Peyer's patch (tissue), 4 donors: ENCODE measurements at regions not wholly inside any gene's neighbourhood (a gene's known extent, or its start where the extent isn't known, plus 50 kb on each side); places are given as distances from the start of the nearest gene placed in this dataset.
"Not testable (repeated sequence)": the region's sequence is repeated elsewhere in the genome, so short reads cannot be mapped to it uniquely, and the experiment has no call there.

ENCODE experiments used
- DNase-seq, 3 donors: peaks; one replicate each; pipeline ENCODE4 v3.0.0-alpha.2; 2017 to 2019
- H3K27ac ChIP-seq, 4 donors: fragments of 200-600 bp; sonication (generic); one replicate each; pipeline ENCODE4 v1.5.1; 2016 to 2019
- H3K27me3 ChIP-seq, 2 donors: fragments of 200-600 bp; sonication (generic); one replicate each; pipeline ENCODE4 v1.5.1; 2019
- H3K36me3 ChIP-seq, 3 donors: fragments of 200-600 bp; sonication (generic); one replicate each; pipeline ENCODE4 v1.5.1; 2016 to 2019
- H3K4me1 ChIP-seq, 4 donors: fragments of 200-600 bp; sonication (generic); one replicate each; pipeline ENCODE4 v1.5.1; 2016 to 2019
- H3K4me3 ChIP-seq, 4 donors: fragments of 200-600 bp; sonication (generic); 1 replicate in 3 of 4; 2 replicates in 1 of 4; pipeline ENCODE4 v1.5.1; 2016 to 2019; ENCODE audit warnings: mild to moderate bottlenecking in 1 of 4
- H3K9me3 ChIP-seq, 4 donors: fragments of 200-600 bp; sonication (generic); one replicate each; pipeline ENCODE4 v1.5.1; 2016 to 2019; ENCODE audit warnings: mild to moderate bottlenecking in 1 of 4
- CTCF ChIP-seq, 6 experiments: fragments of 450-650 bp in 4 of 6; fragments of 200-600 bp in 2 of 6; sonication (generic) in 1 of 6; IDR thresholded peaks; one replicate each; pipeline ENCODE4 v1.5.1; 2017 to 2019; ENCODE audit warnings: antibody characterized with exemption in 6 of 6, mild to moderate bottlenecking in 3 of 6, moderate library complexity in 1 of 6
- POLR2A ChIP-seq, 2 donors: fragments of 450-650 bp; IDR thresholded peaks; one replicate each; pipeline ENCODE4 v1.5.1; 2017; ENCODE audit warnings: antibody characterized with exemption in 2 of 2, mild to moderate bottlenecking in 2 of 2, moderate library complexity in 2 of 2

- no peaks in the 10 kb centered on the region for H3K4me1 ChIP-seq
- no peaks in the 10 kb centered on the region for H3K27me3 ChIP-seq
- no peaks in the 10 kb centered on the region for H3K36me3 ChIP-seq
- no peak overlapping the region for H3K27ac ChIP-seq
- no peak for DNase-seq
- H3K4me3 ChIP-seq, result no peak overlapping the region
- H3K9me3 ChIP-seq, result no peaks in the 10 kb centered on the region
- TF ChIP-seq CTCF (IDR thresholded peaks at IDR 0.05) (no peak), POLR2A (IDR thresholded peaks at IDR 0.05) (no peak)
Observed at GRCh38 chr18:59079264-59079663, 60.4 kb upstream of the SEC11C start.

GRCh38 chr18:59079687-59080501 is 59.8 kb upstream of the SEC11C start:
- not testable (repeated sequence) for DNase-seq, H3K36me3 ChIP-seq, H3K4me1 ChIP-seq, H3K27ac ChIP-seq, H3K27me3 ChIP-seq, H3K9me3 ChIP-seq, H3K4me3 ChIP-seq

GRCh38 chr18:59083136-59083818 is 56.4 kb upstream of the SEC11C start:
- H3K36me3 ChIP-seq, result no peaks in the 10 kb centered on the region
- DNase-seq, result no peak
- TF ChIP-seq CTCF (IDR thresholded peaks at IDR 0.05) (no peak), POLR2A (IDR thresholded peaks at IDR 0.05) (no peak)
- H3K4me3 ChIP-seq, result no peak overlapping the region
- H3K27me3 ChIP-seq, result no peaks in the 10 kb centered on the region
- H3K27ac ChIP-seq, result no peak overlapping the region
- no peaks in the 10 kb centered on the region for H3K4me1 ChIP-seq
- no peaks in the 10 kb centered on the region for H3K9me3 ChIP-seq

- TF ChIP-seq CTCF (IDR thresholded peaks at IDR 0.05) (no peak), POLR2A (IDR thresholded peaks at IDR 0.05) (no peak)
- H3K4me3 ChIP-seq, result no peak overlapping the region
- no peaks in the 10 kb centered on the region for H3K36me3 ChIP-seq
- no peak overlapping the region for H3K27ac ChIP-seq
- no peak for DNase-seq
- H3K9me3 ChIP-seq, result no peaks in the 10 kb centered on the region
- no peaks in the 10 kb centered on the region for H3K4me1 ChIP-seq
- H3K27me3 ChIP-seq, result no peaks in the 10 kb centered on the region
Observed at GRCh38 chr18:59085126-59085794, 54.4 kb upstream of the SEC11C start.

- no peaks in the 10 kb centered on the region for H3K36me3 ChIP-seq
- H3K4me1 ChIP-seq, result no peaks in the 10 kb centered on the region
- no peak for DNase-seq
- no peaks in the 10 kb centered on the region for H3K9me3 ChIP-seq
- no peaks in the 10 kb centered on the region for H3K27me3 ChIP-seq
- TF ChIP-seq CTCF (IDR thresholded peaks at IDR 0.05), result no peak
- no peak for TF ChIP-seq POLR2A (IDR thresholded peaks at IDR 0.05)
- H3K4me3 ChIP-seq, result no peak overlapping the region
- H3K27ac ChIP-seq, result no peak overlapping the region
Observed at GRCh38 chr18:59085797-59086196, 53.9 kb upstream of the SEC11C start.

GRCh38 chr18:59086522-59086921 is 53.2 kb upstream of the SEC11C start:
- H3K36me3 ChIP-seq, result no peaks in the 10 kb centered on the region
- DNase-seq, result no peak
- no peak for TF ChIP-seq POLR2A (IDR thresholded peaks at IDR 0.05)
- no peak for TF ChIP-seq CTCF (IDR thresholded peaks at IDR 0.05)
- H3K27ac ChIP-seq, result no peak overlapping the region
- H3K27me3 ChIP-seq, result no peaks in the 10 kb centered on the region
- no peak overlapping the region for H3K4me3 ChIP-seq
- no peaks in the 10 kb centered on the region for H3K4me1 ChIP-seq
- H3K9me3 ChIP-seq, result no peaks in the 10 kb centered on the region
